GM19023 (cell line): ENCODE measurements at regions not wholly inside any gene's neighbourhood (a gene's known extent, or its start where the extent isn't known, plus 50 kb on each side); places are given as distances from the start of the nearest gene placed in this dataset.
"Not testable (repeated sequence)": the region's sequence is repeated elsewhere in the genome, so short reads cannot be mapped to it uniquely, and the experiment has no call there.

Experiments
- ATAC-seq: cut with Tn5 transposase; IDR thresholded peaks from one replicate; pipeline ENCODE4 v1.9.1; 2021; ENCODE audit warnings: mild to moderate bottlenecking, moderate library complexity; ENCODE audit not compliant: unreplicated experiment

DNA sequence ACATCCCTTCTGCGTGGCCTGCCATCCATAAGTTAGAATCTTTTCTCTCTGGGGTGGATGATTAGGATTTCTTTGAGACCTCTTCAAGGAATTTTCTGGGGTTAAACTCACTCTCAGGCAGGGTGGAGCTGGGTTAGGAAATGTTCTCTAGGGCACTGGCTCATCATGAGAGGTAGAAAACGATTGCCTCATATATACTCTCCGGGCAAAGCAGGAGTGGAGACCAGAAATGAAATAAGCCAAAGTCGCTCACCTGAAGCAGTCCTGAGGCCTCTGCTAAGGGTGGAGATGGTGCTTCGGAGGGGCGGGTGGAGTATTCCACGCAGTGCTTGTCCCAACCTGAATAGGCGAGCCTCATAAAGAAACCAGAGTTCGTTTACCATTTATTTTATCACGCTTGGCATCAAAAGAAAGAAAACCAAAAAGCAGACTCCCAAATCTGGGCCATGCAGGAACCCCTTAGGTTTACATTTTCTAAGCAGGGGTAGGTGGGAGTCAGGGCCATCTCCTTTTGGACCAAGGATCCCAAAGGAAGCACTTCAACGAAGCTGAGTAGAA, 249.3 kb upstream of the MEIS1 start:
- no peak for ATAC-seq

DNA sequence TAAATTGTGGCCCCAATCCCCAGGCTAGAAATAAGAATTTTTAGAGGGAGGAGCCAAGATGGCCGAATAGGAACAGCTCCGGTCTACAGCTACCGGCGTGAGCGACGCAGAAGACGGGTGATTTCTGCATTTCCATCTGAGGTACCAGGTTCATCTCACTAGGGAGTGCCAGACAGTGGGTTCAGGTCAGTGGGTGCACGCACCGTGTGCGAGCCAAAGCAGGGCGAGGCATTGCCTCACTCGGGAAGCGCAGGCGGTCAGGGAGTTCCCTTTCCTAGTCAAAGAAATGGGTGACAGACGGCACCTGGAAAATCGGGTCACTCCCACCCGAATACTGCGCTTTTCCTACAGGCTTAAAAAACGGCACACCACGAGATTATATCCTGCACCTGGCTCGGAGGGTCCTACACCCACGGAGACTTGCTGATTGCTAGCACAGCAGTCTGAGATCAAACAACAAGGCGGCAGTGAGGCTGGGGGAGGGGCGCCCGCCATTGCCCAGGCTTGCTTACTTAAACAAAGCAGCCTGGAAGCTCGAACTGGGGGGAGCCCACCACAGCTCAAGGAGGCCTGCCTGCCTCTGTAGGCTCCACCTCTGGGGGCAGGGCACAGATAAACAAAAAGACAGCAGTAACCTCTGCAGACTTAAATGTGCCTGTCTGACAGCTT, 257.7 kb upstream of the MEIS1 start:
- not testable (repeated sequence) for ATAC-seq

DNA sequence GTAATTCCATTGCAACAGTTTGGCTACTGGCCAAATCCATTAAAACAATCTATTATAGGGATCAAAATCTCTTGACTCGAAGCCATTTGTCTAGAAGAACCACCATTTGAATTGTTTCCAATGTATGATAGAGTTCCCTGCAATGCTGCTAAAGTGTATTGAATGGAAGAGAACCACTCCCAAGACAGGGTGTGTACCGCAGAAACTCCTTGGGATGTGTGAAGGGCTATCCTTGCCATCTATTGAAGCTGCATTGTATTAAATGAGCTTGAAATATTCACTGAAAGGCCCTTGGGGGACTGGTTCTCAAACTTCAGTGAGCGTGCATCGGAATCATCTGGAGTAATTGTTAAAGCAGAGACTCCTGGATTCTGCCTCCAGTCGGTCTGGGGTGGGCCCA, 260.4 kb upstream of the MEIS1 start:
- no peak for ATAC-seq

DNA sequence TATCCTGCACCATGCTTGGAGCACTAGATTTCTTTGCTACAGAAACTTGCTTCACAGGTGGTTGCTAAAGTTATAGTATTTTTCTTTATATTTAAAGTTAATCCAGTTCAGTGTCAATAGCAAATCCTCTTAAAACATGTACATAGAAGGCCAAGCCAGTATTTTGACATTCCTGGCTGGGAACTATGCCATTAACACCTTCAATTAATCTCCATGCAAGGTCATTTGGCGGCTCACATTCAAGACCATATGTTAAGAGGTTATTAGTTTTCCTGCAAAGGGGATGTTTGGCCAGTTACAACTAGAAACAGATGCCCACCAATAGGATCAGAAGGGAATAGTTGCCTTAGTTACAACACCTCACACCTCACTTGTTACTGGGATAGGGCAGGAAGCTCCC, 261.3 kb upstream of the MEIS1 start:
- no peak for ATAC-seq

DNA sequence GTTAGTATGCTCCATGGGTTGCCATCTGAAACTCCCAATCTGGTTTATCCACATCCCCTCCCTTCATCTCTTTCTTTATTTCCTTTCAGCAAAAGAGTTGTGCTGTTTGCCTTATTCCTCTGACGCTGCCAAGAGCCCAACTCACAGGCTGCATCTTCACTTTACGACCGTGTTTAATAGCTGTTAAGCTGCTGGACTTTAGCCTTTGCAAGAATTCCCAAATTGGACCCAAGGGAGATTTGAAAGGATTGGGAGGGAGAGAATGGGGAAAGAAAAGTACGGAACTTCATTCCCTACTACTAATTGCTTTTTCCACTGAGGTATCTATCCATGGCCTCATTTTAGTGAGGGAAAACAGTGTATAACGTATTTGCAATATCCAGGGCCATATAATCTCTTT, 263.4 kb upstream of the MEIS1 start:
- no peak for ATAC-seq

DNA sequence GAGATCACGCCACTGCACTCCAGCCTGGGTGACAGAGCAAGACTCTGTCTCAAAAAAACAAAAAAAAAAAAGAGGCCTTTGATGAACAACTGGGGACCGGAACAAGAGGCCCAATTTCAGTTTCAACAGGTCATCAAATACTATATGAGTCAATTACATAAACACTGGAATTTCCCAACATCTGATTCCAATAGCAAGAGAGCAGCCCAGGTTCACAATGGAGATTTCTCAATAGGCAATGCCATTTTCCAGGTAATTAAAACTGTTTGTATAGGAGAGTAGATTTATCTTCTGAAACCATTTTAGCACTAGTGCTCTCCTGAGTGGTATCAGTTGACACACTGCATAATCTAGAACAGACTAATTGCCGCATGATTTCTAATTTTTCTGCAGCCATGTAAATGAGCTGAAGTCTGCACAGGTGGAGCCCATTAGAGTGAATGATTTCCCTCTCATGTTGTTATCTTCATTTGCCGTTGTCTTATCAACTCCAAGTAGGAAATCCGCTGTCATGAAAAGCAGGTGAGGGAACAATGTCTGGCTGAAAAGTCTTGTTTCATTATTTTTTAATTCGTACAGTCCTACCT, 264.1 kb upstream of the MEIS1 start:
- ATAC-seq, result no peak

DNA sequence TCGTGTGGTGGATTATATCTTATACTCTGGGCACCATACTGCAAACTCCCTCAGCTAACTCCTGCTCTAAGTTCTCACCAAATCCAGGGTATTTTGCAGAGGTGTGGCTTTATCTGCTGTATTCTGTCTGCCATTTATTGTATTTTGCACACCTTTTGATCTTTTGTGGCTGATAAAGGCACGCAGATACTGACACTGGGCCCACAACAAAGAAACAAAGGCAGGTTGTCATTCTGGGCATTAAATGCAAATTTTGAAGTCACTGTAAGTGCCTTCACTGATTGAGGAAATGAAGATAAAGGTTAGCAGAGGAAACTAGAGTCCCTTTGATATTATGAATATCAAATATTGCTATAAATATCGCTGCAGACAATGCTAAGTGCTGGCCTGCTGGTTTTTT, 265.8 kb upstream of the MEIS1 start:
- ATAC-seq, result no peak

DNA sequence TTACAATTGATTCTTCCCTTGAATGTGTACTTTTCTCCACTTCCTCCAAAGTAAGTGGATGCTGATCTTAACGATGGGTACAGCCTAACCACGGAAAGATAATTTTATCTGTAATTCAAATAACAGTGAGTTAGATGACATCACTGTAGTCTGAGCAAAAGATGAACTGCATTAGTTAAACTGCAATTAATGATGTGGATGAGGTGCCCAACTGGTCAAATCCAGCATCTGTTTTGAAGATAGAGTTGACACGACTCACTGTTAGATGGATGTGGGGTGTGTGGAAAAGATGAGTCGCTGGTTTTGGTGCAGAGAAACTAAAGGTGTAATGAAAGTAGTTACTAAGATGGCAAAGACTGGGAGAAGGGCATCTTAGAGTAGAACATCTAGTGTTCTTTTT, 270.5 kb upstream of the MEIS1 start:
- no peak for ATAC-seq

DNA sequence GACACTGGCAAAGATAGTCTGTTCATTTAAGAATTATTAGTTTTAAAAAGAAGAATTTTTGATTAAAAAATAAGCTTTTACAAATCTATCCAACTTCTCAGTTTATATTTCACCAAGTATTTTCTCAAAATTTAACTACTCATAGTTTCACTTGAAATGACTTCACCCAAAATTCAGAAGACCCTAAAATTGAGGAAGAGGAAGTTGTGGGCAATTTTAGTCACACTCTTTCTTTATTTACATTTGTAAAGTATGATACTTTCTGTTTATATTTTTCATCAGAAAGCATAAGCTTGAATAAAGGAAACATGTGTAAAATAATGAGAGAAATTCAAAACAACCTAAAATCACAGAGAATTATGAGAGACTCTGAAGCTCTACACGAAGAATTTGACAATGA, 278.8 kb upstream of the MEIS1 start:
- ATAC-seq, result no peak

DNA sequence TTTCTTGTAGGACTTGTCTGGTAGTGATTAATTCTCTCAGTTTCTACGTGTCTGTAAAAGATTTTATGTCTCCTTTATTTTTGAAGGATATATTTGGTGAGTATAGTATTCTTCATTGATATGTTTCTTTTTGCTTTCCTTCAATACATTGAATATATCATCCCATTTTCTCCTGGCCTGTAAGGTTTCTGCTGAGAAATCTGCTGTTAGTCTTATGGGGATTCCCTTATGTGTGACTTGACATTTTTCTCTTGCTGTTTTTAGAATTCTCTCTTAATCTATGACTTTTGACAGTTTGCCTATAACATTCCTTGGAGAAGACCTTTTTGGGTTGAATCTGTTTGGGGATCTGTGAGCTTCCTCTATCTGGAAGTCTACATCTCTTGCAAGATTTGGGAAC, 281.0 kb upstream of the MEIS1 start:
- no peak for ATAC-seq

DNA sequence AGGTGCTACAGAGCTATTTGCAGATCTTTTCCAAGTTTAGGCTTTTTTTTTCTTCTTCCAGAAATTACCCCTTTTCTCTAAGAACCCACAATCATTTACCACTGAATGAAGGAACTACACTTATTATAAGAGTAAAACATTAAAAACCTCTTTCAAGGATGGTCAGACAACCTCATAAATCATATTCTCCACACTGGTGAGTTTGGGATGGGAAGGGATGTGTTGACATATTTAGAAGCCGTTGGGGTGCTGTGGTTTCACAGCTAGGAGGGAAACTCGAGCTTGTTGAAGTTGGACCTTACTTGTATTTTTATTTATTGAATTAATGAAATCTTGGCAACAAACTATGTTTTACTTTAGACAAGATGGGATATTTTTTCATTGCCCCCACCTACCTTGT, 289.4 kb upstream of the MEIS1 start:
- ATAC-seq, result no peak

DNA sequence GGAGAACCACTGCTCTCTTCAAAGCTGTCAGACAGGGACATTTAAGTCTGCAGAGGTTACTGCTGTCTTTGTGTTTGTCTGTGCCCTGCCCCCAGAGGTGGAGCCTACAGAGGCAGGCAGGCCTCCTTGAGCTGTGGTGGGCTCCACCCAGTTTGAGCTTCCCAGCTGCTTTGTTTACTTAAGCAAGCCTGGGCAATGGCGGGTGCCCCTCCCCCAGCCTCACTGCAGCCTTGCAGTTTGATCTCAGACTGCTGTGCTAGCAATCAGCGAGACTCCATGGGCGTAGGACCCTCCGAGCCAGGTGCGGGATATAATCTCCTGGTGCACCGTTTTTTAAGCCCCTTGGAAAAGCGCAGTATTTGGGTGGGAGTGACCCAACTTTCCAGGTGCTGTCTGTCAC, 290.6 kb upstream of the MEIS1 start:
- not testable (repeated sequence) for ATAC-seq

DNA sequence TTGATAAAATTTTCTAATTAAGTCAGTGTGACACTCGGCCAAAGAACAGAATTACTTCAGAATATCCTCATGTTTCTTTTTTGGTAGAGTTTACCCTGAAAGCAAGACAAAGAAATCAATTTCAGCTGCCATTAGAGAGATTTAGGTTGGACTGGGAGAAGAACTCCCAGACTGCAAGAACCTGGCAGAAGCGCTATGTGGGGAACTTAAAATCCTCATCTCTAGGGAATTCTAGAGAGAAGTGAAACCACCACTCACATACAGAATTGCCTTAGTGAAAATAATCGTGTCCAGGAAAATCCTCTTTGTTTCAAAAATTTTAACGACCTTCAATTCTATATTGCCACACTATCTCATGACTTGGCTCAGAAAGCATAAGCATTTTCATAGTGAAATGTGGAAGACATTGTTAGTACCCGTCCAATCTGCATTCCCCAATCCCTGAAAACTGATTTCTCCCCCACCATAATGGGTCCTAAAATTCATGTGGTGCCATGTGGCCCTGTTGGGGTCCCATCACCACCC, 297.3 kb upstream of the MEIS1 start:
- no peak for ATAC-seq

DNA sequence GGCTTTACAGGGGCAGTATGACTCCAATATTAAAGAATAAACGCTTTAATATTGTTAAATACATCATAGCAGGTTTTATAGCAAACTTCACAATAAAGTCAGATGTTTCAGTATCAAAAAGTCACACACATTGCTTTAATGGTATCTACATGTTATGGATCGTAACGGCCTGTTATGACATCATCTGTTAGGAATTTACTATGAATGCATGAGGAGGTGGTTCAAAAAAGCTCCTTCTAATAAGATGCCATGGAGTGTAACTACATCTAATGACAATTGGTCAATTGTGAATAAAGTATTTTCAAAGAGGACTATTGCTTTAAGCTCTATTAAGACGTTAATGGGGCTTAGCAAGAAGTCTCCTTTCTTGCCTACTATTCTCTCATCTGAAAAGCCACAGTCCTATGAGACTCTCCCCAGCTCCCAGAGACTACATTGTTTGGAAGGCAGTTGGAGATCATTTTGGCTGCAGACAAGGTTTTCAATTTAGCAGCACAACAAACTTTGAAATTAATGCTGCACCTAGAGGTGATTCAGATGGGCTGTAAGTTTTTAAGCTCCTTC, 300.7 kb upstream of the MEIS1 start:
- no peak for ATAC-seq

DNA sequence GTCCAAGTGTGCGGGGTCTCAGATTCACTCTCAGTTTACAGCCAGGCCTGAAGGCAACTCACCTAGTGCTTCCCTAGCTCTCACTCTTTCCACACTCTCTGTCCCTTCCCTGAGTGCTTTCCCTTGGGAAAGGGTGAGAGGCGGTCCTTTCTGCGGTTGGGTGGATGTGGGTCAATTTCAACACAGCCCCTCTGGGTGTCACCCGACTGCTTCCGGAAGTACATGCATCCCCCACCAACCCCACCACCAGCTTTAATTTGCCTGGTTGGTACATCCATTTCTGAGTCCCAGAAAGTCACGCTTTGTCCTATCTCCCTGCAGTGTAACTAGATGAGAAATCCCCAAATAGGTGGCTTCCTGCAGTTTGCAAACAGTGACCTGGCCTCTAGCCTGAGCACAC, 307.3 kb upstream of the MEIS1 start:
- no peak for ATAC-seq

DNA sequence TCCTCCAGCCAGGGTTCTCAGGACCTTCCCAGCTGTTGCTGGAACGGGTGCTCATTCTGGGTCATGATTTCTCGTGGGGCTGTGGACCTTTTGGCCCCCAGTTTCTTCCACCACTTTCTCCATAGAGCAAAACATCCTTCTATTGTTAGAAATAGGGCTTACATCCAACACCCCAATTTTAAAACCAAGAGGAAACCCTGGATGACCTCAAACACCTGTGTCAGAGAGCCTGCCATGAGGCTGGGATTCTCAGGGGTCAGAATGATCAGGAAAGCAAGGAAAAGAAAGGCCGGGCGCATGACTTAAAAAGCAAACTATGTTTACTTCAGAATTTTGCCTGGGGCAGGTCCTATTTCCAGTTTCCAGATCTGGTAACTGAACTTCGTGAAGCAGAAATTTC, 307.9 kb upstream of the MEIS1 start:
- ATAC-seq, result no peak

DNA sequence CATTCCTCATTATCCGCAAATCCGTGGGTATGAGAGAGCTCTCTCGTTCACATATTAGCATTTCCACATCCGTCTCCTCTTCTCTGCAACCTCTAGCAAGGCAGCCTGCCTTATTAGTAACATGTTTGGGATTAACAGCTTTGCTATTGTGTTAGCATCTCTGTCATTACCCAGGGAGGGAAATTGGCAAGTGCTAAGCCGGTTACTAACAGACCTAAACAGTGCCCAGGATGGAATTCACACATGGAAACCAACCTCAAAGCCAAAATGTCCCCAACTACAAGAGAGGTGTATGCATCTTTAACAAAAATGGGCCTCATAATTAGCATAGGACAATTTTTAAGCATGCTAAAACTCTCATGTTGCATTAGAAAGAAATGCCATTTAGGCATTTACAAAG, 309.0 kb upstream of the MEIS1 start:
- no peak for ATAC-seq

DNA sequence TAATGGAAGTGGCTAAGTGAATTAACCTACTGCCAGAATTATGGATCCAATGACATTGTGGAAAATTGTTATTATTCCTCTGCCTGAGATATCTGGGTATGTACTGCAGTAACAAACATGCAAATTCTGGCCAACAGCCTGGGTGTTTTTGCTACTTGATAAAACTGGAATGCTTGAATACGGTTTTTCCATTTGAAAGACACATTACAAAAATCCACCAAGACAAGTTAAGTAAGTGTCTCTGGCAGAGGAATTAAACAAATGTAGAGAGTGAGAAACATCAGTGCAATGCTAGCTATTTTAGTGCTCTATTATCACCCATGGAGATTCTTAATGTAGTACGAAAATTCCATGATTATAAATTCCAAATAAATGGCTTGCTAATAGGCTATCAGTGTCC, 312.4 kb upstream of the MEIS1 start:
- ATAC-seq, result no peak

DNA sequence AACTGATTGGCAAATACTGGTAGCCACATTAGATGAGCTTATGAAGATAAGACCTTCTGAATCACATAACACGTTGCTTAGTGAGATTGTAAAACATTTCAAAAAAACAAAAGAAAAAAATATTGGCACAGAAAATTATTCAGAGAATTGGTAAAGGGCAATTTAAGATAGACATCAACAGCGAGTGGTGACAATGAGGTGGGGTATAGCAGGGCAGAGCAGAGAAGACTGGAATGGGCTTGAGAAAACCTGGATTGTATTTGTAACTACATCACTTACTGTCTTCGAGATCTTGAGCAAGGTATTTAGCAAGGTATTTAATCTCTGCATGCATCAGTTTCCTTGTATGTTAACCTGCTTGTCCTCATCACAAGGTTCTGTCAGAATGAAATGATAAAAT, 313.0 kb upstream of the MEIS1 start:
- ATAC-seq, result no peak

DNA sequence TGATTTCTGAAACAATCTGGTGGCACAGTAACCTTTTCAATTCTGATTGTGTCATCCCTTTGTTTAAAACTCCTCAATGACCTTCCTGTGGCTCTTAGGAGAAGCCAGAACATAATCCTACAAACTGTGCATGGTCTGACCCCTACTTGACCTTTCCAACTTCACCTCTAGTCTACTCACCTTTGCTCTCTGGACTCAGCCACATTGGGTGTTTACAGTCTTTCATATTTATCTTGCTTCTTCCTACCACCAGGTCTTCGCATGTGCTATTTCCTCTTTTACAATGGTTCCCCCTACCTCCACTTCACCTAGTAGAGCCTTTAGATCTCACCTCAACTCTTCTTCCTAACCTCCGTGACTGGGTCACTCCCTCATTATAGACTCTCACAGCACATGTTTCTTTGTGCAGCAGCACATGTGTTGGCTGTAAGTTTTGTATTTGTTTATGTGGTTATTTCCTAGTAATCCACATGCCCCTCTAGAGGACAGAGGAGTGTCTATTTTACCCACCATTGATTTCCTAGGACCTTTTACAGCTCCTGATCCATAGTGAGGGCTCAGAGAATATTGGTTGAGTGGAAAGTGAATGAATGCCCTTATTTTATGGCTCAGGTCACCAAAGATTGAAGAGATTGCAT, 320.8 kb upstream of the MEIS1 start:
- no peak for ATAC-seq

DNA sequence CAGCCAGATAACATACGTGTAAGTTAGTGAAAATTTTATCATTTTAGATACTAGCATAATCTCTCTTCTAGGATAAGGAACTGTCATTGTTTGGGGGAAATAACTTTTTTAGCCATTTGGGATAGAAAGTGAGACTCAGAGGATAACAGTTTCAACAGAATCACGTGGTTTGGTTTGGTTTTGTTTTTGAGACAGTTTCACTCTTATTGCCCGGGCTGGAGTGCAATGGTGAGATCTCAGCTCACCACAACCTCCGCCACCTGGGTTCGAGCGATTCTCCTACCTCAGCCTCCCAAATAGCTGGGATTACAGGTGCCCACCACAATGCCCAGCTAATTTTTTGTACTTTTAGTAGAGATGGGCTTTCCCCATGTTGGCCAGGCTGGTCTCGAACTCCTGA, 323.2 kb upstream of the MEIS1 start:
- no peak for ATAC-seq

DNA sequence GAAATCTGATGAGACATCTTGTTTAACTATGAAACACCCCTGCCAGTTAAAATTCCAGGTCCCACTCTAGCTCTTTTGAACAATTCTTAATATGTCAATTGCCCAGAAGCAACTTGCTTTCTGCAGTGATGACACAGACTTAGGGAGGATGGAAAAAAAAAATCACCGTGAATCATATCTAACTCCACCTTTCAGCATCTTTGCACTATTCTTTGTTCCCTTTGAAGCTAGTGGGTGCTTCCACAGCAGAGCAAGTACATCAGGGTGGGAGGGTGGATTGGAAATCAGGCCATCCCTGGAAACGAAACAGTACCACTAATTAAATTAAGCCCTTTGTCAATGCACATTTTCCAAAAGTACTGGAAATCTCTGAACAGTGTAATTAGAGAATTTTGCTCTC, 324.3 kb upstream of the MEIS1 start:
- ATAC-seq, result no peak
